Ishikawa (cell line): ENCODE measurements at regions not wholly inside any gene's neighbourhood (a gene's known extent, or its start where the extent isn't known, plus 50 kb on each side); places are given as distances from the start of the nearest gene placed in this dataset.

Experiments used
- CEBPB ChIP-seq: IDR thresholded peaks from 2 replicates; pipeline ENCODE4 v1.6.1; 2012
- CREB1 ChIP-seq: IDR thresholded peaks from 2 replicates; pipeline ENCODE4 v1.6.1; 2012; ENCODE audit warnings: low read depth
- EGR1 ChIP-seq: IDR thresholded peaks from 2 replicates; pipeline ENCODE4 v1.6.1; 2012
- EP300 ChIP-seq: IDR thresholded peaks from 2 replicates; pipeline ENCODE4 v1.6.1; 2012; ENCODE audit warnings: borderline replicate concordance
- FOXM1 ChIP-seq: IDR thresholded peaks from 2 replicates; pipeline ENCODE4 v1.6.1; 2012; ENCODE audit warnings: low read depth, borderline replicate concordance
- MAX ChIP-seq: IDR thresholded peaks from 2 replicates; pipeline ENCODE4 v1.6.1; 2012
- NFIC ChIP-seq: IDR thresholded peaks from 2 replicates; pipeline ENCODE4 v1.6.1; 2012
- RAD21 ChIP-seq: IDR thresholded peaks from 2 replicates; pipeline ENCODE4 v1.6.1; 2012; ENCODE audit warnings: low read depth
- REST ChIP-seq: IDR thresholded peaks from 2 replicates; pipeline ENCODE4 v1.6.1; 2012; ENCODE audit warnings: low read depth, mild to moderate bottlenecking
- TAF1 ChIP-seq: IDR thresholded peaks from 2 replicates; pipeline ENCODE4 v1.6.1; 2012; ENCODE audit warnings: low read depth, mild to moderate bottlenecking
- TCF12 ChIP-seq: IDR thresholded peaks from 2 replicates; pipeline ENCODE4 v1.6.1; 2012; ENCODE audit warnings: low read depth
- TEAD4 ChIP-seq: IDR thresholded peaks from 2 replicates; pipeline ENCODE4 v1.6.1; 2012
- USF1 ChIP-seq: IDR thresholded peaks from 2 replicates; pipeline ENCODE4 v1.6.1; 2012
- YY1 ChIP-seq: IDR thresholded peaks from 2 replicates; pipeline ENCODE4 v1.6.1; 2012; ENCODE audit warnings: low read depth
- ZBTB7A ChIP-seq: IDR thresholded peaks from 2 replicates; pipeline ENCODE4 v1.6.1; 2012; ENCODE audit warnings: low read depth

- TF ChIP-seq YY1 (no peak), FOXM1 (no peak), NFIC (no peak), TCF12 (no peak), EGR1 (no peak), CREB1 (no peak), EP300 (no peak), REST (no peak), MAX (no peak), ZBTB7A (no peak)
These were observed 200.9 kb downstream of the GRIN2B start for GRCh38 chr12:13780453-13780852.

GRCh38 chr12:13777374-13777773 lies 204.0 kb downstream of the GRIN2B start:
- TF ChIP-seq FOXM1 (no peak), YY1 (no peak), CREB1 (no peak), EGR1 (no peak), CEBPB (no peak), RAD21 (no peak), USF1 (no peak), NFIC (no peak), TAF1 (no peak), REST (no peak), ZBTB7A (no peak), MAX (no peak)

- TF ChIP-seq EP300 (no peak), CREB1 (no peak), TAF1 (no peak), YY1 (no peak), EGR1 (no peak), RAD21 (no peak), REST (no peak), TCF12 (no peak), TEAD4 (no peak), NFIC (no peak), CEBPB (no peak), USF1 (no peak), FOXM1 (no peak), ZBTB7A (no peak), MAX (no peak)
These were observed 209.1 kb downstream of the GRIN2B start for GRCh38 chr12:13772264-13772663.

- TF ChIP-seq TCF12 (no peak), REST (no peak), EGR1 (no peak), EP300 (no peak), YY1 (no peak), FOXM1 (no peak), USF1 (no peak), CREB1 (no peak), RAD21 (no peak), TAF1 (no peak), ZBTB7A (no peak), NFIC (no peak), MAX (no peak)
These were observed 210.8 kb downstream of the GRIN2B start for GRCh38 chr12:13770576-13770975.
